Gastroesophageal sphincter (tissue), 3 donors: ENCODE measurements at regions not wholly inside any gene's neighbourhood (a gene's known extent, or its start where the extent isn't known, plus 50 kb on each side); places are given as distances from the start of the nearest gene placed in this dataset.
"Not testable (repeated sequence)": the region's sequence is repeated elsewhere in the genome, so short reads cannot be mapped to it uniquely, and the experiment has no call there.

Experiments
- CTCF ChIP-seq, 4 experiments: fragments of 200-600 bp in 2 of 4; fragments of 450-650 bp in 2 of 4; sonication (generic) in 1 of 4; IDR thresholded peaks; one replicate each; pipeline ENCODE4 v1.5.1; 2017 to 2019; ENCODE audit warnings: antibody characterized with exemption in 4 of 4, mild to moderate bottlenecking in 2 of 4, moderate library complexity in 2 of 4
- EP300 ChIP-seq: sonication (generic); formaldehyde crosslinking; IDR thresholded peaks from one replicate; pipeline ENCODE4 v1.6.1; 2017; ENCODE audit warnings: antibody characterized with exemption, mild to moderate bottlenecking
- POLR2A ChIP-seq, 2 donors: fragments of 450-650 bp; IDR thresholded peaks; one replicate each; pipeline ENCODE4 v1.6.1; 2017; ENCODE audit warnings: antibody characterized with exemption in 2 of 2, mild to moderate bottlenecking in 2 of 2, moderate library complexity in 1 of 2

GRCh38 chr4:33853670-33854069 is 2390.6 kb downstream of the ARAP2 start:
- TF ChIP-seq POLR2A (IDR thresholded peaks at IDR 0.05); CTCF (IDR thresholded peaks at IDR 0.05); EP300: not testable (repeated sequence)
